CD8-positive, alpha-beta memory T cell (primary cell): ENCODE measurements at regions not wholly inside any gene's neighbourhood (a gene's known extent, or its start where the extent isn't known, plus 50 kb on each side); places are given as distances from the start of the nearest gene placed in this dataset.
"Not testable (repeated sequence)": the region's sequence is repeated elsewhere in the genome, so short reads cannot be mapped to it uniquely, and the experiment has no call there.

Experiments used
- CTCF ChIA-PET: fragments of 350-600 bp; sonication (Branson Sonifier 250); formaldehyde crosslinking; loops from one replicate; lab custom pipeline; 2021; ENCODE audit warnings: antibody characterized with exemption; lab: Charles Lee
- POLR2A ChIA-PET: fragments of 350-600 bp; sonication (Branson Sonifier 250); formaldehyde crosslinking; loops from one replicate; lab custom pipeline; 2021; ENCODE audit warnings: antibody characterized with exemption; lab: Charles Lee
- DNase-seq, 5 donors: peaks; one replicate each; pipeline versions ENCODE4 v3.0.0 to v3.0.0-alpha.2; 2020 to 2022; ENCODE audit warnings: mixed read lengths in 1 of 5
- H3K27ac ChIP-seq: one replicate; pipeline ENCODE4 v1.7.0; 2013; ENCODE audit warnings: low read depth, mild to moderate bottlenecking, low read length, moderate library complexity
- H3K27me3 ChIP-seq: 2 replicates; pipeline ENCODE4 v1.7.0; 2013; ENCODE audit warnings: low read length, mild to moderate bottlenecking; ENCODE audit not compliant: insufficient read depth, poor library complexity, severe bottlenecking
- H3K36me3 ChIP-seq: 2 replicates; pipeline ENCODE4 v1.7.0; 2013; ENCODE audit warnings: mild to moderate bottlenecking, low read length, moderate library complexity; ENCODE audit not compliant: insufficient read depth
- H3K4me1 ChIP-seq: 2 replicates; pipeline ENCODE4 v1.7.0; 2013; ENCODE audit warnings: mild to moderate bottlenecking, low read length, moderate library complexity; ENCODE audit not compliant: insufficient read depth
- H3K4me3 ChIP-seq: 2 replicates; pipeline ENCODE4 v1.7.0; 2013; ENCODE audit warnings: mild to moderate bottlenecking, low read length
- H3K9me3 ChIP-seq: 2 replicates; pipeline ENCODE4 v1.7.0; 2013; ENCODE audit warnings: mild to moderate bottlenecking, low read length
- H3K27ac Mint-ChIP-seq, 8 donors: one replicate each; pipeline ENCODE4 v1.8.0; 2020 to 2021; ENCODE audit warnings: mixed read lengths in 8 of 8, mild to moderate bottlenecking in 6 of 8, inconsistent platforms in 3 of 8, moderate library complexity in 3 of 8
- H3K27me3 Mint-ChIP-seq, 2 donors: one replicate each; pipeline ENCODE4 v1.8.0; 2020 to 2021; ENCODE audit warnings: mixed read lengths in 2 of 2, mild to moderate bottlenecking in 1 of 2, moderate library complexity in 1 of 2
- H3K36me3 Mint-ChIP-seq, 3 donors: one replicate each; pipeline ENCODE4 v1.8.0; 2020 to 2021; ENCODE audit warnings: mixed read lengths in 3 of 3, inconsistent platforms in 1 of 3, mild to moderate bottlenecking in 1 of 3
- H3K4me1 Mint-ChIP-seq, 3 donors: one replicate each; pipeline ENCODE4 v1.8.0; 2020 to 2021; ENCODE audit warnings: mixed read lengths in 3 of 3, inconsistent platforms in 1 of 3, mild to moderate bottlenecking in 1 of 3
- H3K4me3 Mint-ChIP-seq, 7 donors: one replicate each; pipeline ENCODE4 v1.8.0; 2020 to 2021; ENCODE audit warnings: mixed read lengths in 7 of 7, mild to moderate bottlenecking in 6 of 7, moderate library complexity in 4 of 7, inconsistent platforms in 2 of 7
- H3K9me3 Mint-ChIP-seq, 5 donors: one replicate each; pipeline ENCODE4 v1.8.0; 2020 to 2022; ENCODE audit warnings: mixed read lengths in 5 of 5, mild to moderate bottlenecking in 3 of 5, moderate library complexity in 2 of 5, inconsistent platforms in 1 of 5

GRCh38 chrX:1885116-1885515 is 270.3 kb downstream of the ASMT start:
- DNase-seq = no peak
- no peaks in the 10 kb centered on the region for H3K36me3 Mint-ChIP-seq
- no peaks in the 10 kb centered on the region for H3K27me3 ChIP-seq
- H3K4me1 Mint-ChIP-seq = no peaks in the 10 kb centered on the region
- CTCF ChIA-PET = no interaction called here
- no peaks in the 10 kb centered on the region for H3K4me1 ChIP-seq
- POLR2A ChIA-PET = no interaction called here
- no peak overlapping the region for H3K4me3 Mint-ChIP-seq
- no peak overlapping the region for H3K27ac ChIP-seq
- H3K9me3 ChIP-seq = no peaks in the 10 kb centered on the region
- no peaks in the 10 kb centered on the region for H3K36me3 ChIP-seq
- no peak overlapping the region for H3K27ac Mint-ChIP-seq
- H3K27me3 Mint-ChIP-seq = peaks cover 9 to 15% of the 10 kb centered on the region in 2 donors
- H3K4me3 ChIP-seq = no peak overlapping the region
- H3K9me3 Mint-ChIP-seq = peaks cover 0 to 15% (median 6%) of the 10 kb centered on the region in 5 donors

GRCh38 chrX:1888305-1888704 is 273.4 kb downstream of the ASMT start:
- H3K4me1 Mint-ChIP-seq, POLR2A ChIA-PET, H3K27me3 ChIP-seq, H3K4me3 ChIP-seq, H3K36me3 Mint-ChIP-seq, CTCF ChIA-PET, H3K27ac Mint-ChIP-seq, H3K4me1 ChIP-seq, H3K36me3 ChIP-seq, DNase-seq, H3K4me3 Mint-ChIP-seq, H3K27ac ChIP-seq, H3K9me3 ChIP-seq: not testable (repeated sequence)
- Mint-ChIP-seq H3K9me3 (peaks cover 0 to 20% (median 6%) of the 10 kb centered on the region in 5 donors), H3K27me3 (peaks cover 9 to 19% of the 10 kb centered on the region in 2 donors)

DNA sequence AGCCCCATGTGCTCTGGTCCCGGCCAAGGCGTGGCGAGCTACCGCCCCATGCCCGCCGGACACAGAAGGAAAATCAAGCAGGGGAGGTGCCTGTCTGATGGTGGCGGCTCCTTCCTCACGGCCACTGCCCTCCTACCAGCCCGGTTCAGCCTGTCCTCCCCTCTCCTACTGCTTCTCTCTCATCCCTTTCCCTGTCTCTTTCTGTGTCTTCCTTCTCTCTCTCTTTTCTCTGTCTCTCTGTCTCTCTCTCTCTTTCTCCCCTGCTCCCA is 279.1 kb downstream of the ASMT start:
- no peak overlapping the region for H3K27ac ChIP-seq
- CTCF ChIA-PET = no interaction called here
- Mint-ChIP-seq H3K4me3 (no peak overlapping the region), H3K36me3 (no peaks in the 10 kb centered on the region), H3K4me1 (no peaks in the 10 kb centered on the region), H3K27me3 (peaks cover 4 to 18% of the 10 kb centered on the region in 2 donors), H3K27ac (no peak overlapping the region), H3K9me3 (peaks cover 0 to 10% (median 2%) of the 10 kb centered on the region in 5 donors)
- no peaks in the 10 kb centered on the region for H3K27me3 ChIP-seq
- H3K4me1 ChIP-seq = no peaks in the 10 kb centered on the region
- POLR2A ChIA-PET = no interaction called here
- no peak for DNase-seq
- no peak overlapping the region for H3K4me3 ChIP-seq
- H3K36me3 ChIP-seq = no peaks in the 10 kb centered on the region
- H3K9me3 ChIP-seq = no peaks in the 10 kb centered on the region

DNA sequence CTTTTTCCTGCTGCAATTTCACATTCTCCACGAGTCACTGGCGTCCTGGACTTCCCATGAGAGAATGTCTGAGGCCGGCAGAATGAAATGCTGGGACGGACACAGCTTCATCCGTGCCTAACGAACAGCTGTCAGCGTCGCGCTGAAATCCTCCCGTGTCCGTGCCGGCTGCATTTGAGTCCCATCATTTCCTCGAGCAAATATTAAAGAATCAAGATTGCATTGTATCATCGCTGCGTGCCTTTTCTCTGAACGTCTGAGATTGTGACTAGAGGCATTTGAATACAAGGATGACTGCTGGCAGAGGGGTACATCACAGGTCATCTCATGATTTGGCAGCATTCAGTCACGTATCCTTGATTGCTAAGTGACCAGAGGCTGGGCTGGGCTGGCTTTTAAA is 279.9 kb downstream of the ASMT start:
- Mint-ChIP-seq H3K36me3 (no peaks in the 10 kb centered on the region), H3K27ac (no peak overlapping the region), H3K4me3 (no peak overlapping the region), H3K4me1 (no peaks in the 10 kb centered on the region), H3K27me3 (peaks cover 7 to 16% of the 10 kb centered on the region in 2 donors), H3K9me3 (peaks cover 0 to 10% (median 0%) of the 10 kb centered on the region in 5 donors)
- CTCF ChIA-PET = no interaction called here
- H3K27me3 ChIP-seq = no peaks in the 10 kb centered on the region
- no peaks in the 10 kb centered on the region for H3K4me1 ChIP-seq
- POLR2A ChIA-PET = no interaction called here
- H3K27ac ChIP-seq = no peak overlapping the region
- DNase-seq = no peak
- no peak overlapping the region for H3K4me3 ChIP-seq
- H3K36me3 ChIP-seq = no peaks in the 10 kb centered on the region
- H3K9me3 ChIP-seq = no peaks in the 10 kb centered on the region

- peaks cover 0 to 10% (median 0%) of the 10 kb centered on the region in 5 donors for H3K9me3 Mint-ChIP-seq
- Histone ChIP-seq H3K36me3 (no peaks in the 10 kb centered on the region), H3K4me3 (no peak overlapping the region), H3K4me1 (no peaks in the 10 kb centered on the region), H3K9me3 (no peaks in the 10 kb centered on the region), H3K27ac (no peak overlapping the region), H3K27me3 (no peaks in the 10 kb centered on the region)
- ChIA-PET POLR2A (no interaction called here), CTCF (no interaction called here)
- no peak overlapping the region for H3K27ac Mint-ChIP-seq
- H3K4me3 Mint-ChIP-seq = no peak overlapping the region
- H3K36me3 Mint-ChIP-seq = no peaks in the 10 kb centered on the region
- no peak for DNase-seq
- H3K27me3 Mint-ChIP-seq = peaks cover 11 to 15% of the 10 kb centered on the region in 2 donors
- H3K4me1 Mint-ChIP-seq = no peaks in the 10 kb centered on the region
These were observed 280.7 kb downstream of the ASMT start for GRCh38 chrX:1895583-1895982.

GRCh38 chrX:1899841-1900240 is 285.0 kb downstream of the ASMT start:
- H3K36me3 Mint-ChIP-seq = no peaks in the 10 kb centered on the region
- POLR2A ChIA-PET = no interaction called here

GRCh38 chrX:1902901-1903235 is 288.0 kb downstream of the ASMT start:
- ChIA-PET CTCF (no interaction called here), POLR2A (no interaction called here)
- Histone ChIP-seq H3K9me3 (no peaks in the 10 kb centered on the region), H3K27ac (no peak overlapping the region), H3K27me3 (no peaks in the 10 kb centered on the region), H3K36me3 (no peaks in the 10 kb centered on the region), H3K4me1 (no peaks in the 10 kb centered on the region), H3K4me3 (no peak overlapping the region)
- H3K27ac Mint-ChIP-seq = no peak overlapping the region
- peaks cover 9 to 13% of the 10 kb centered on the region in 2 donors for H3K27me3 Mint-ChIP-seq
- peaks cover 0 to 6% (median 5%) of the 10 kb centered on the region in 5 donors for H3K9me3 Mint-ChIP-seq
- peaks cover 0 to 6% (median 0%) of the 10 kb centered on the region in 3 donors for H3K36me3 Mint-ChIP-seq
- H3K4me1 Mint-ChIP-seq = no peaks in the 10 kb centered on the region
- no peak overlapping the region for H3K4me3 Mint-ChIP-seq
- no peak for DNase-seq

More at GRCh38 chrX:1899841-1900240, 285.0 kb downstream of the ASMT start:
- Histone ChIP-seq H3K27ac (no peak overlapping the region), H3K36me3 (no peaks in the 10 kb centered on the region), H3K4me3 (no peak overlapping the region), H3K27me3 (no peaks in the 10 kb centered on the region), H3K9me3 (no peaks in the 10 kb centered on the region), H3K4me1 (no peaks in the 10 kb centered on the region)
- no peaks in the 10 kb centered on the region for H3K4me1 Mint-ChIP-seq
- H3K9me3 Mint-ChIP-seq = peaks cover 0 to 4% (median 0%) of the 10 kb centered on the region in 5 donors
- peaks cover 10 to 11% of the 10 kb centered on the region in 2 donors for H3K27me3 Mint-ChIP-seq
- no peak for DNase-seq
- H3K27ac Mint-ChIP-seq = no peak overlapping the region
- H3K4me3 Mint-ChIP-seq = no peak overlapping the region
- CTCF ChIA-PET = no interaction called here

DNA sequence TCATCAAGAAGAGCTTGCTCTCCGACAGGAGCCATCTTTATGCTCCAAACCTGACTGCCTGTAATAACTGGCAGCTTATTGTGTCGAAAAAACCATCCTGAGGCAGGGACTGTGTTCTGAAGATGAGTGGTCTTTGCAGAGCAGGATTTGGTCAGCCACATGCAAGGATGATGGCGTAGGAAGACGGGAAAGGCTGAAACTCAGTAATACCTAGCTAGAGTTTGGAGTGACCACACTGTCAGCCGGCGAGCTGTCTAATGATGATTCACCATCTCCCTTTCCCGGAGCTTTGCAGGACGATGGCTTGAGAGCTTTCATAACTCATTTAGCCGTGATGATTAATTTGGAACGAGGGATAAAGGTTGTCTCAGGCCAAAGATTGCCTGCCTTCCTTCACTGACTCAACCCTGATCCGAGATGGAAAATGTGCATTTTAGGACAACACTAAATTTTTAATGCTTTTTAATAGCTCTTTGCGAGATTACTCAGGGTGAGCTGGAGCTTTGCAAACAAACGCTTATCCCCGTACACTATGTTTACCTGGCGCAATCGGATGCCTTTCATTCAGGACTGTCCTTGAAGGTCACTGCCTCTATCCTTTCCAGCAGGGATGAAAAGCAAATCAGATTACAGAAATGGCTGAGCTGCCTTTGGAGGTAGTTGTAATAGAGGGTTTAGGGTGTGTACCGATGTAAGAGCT is 288.5 kb downstream of the ASMT start:
- Mint-ChIP-seq H3K4me1 (no peaks in the 10 kb centered on the region), H3K27ac (no peak overlapping the region), H3K27me3 (peaks cover 8 to 13% of the 10 kb centered on the region in 2 donors), H3K9me3 (peaks cover 0 to 9% (median 5%) of the 10 kb centered on the region in 5 donors), H3K36me3 (peaks cover 0 to 6% (median 0%) of the 10 kb centered on the region in 3 donors), H3K4me3 (no peak overlapping the region)
- no peaks in the 10 kb centered on the region for H3K4me1 ChIP-seq
- DNase-seq = no peak
- POLR2A ChIA-PET = no interaction called here
- H3K36me3 ChIP-seq = no peaks in the 10 kb centered on the region
- no peaks in the 10 kb centered on the region for H3K9me3 ChIP-seq
- no peak overlapping the region for H3K27ac ChIP-seq
- CTCF ChIA-PET = no interaction called here
- no peaks in the 10 kb centered on the region for H3K27me3 ChIP-seq
- H3K4me3 ChIP-seq = no peak overlapping the region
